HG03565 (cell line): ENCODE measurements at regions not wholly inside any gene's neighbourhood (a gene's known extent, or its start where the extent isn't known, plus 50 kb on each side); places are given as distances from the start of the nearest gene placed in this dataset.

ENCODE experiments used
- ATAC-seq: cut with Tn5 transposase; IDR thresholded peaks from one replicate; pipeline ENCODE4 v1.9.1; 2021; ENCODE audit warnings: mild to moderate bottlenecking, moderate library complexity; ENCODE audit not compliant: unreplicated experiment

- no peak for ATAC-seq
These were observed 321.6 kb upstream of the TENM4 start for GRCh38 chr11:79762279-79762921.

- no peak for ATAC-seq
These were observed 317.5 kb upstream of the TENM4 start for GRCh38 chr11:79758325-79758724.

- no peak for ATAC-seq
These were observed 306.6 kb upstream of the TENM4 start for GRCh38 chr11:79747406-79747805.

GRCh38 chr11:79744941-79745340 lies 304.1 kb upstream of the TENM4 start:
- no peak for ATAC-seq

GRCh38 chr11:79742176-79742575 lies 301.3 kb upstream of the TENM4 start:
- no peak for ATAC-seq

GRCh38 chr11:79739591-79739990 lies 298.8 kb upstream of the TENM4 start:
- no peak for ATAC-seq

- no peak for ATAC-seq
These were observed 286.4 kb upstream of the TENM4 start for GRCh38 chr11:79727221-79727620.

- no peak for ATAC-seq
These were observed 279.3 kb upstream of the TENM4 start for GRCh38 chr11:79720115-79720514.

GRCh38 chr11:79708319-79708932 lies 267.6 kb upstream of the TENM4 start:
- ATAC-seq = peak; percentile 57

- ATAC-seq = no peak
These were observed 264.8 kb upstream of the TENM4 start for GRCh38 chr11:79705648-79706047.

GRCh38 chr11:79702303-79702702 lies 261.5 kb upstream of the TENM4 start:
- no peak for ATAC-seq

GRCh38 chr11:79699246-79699645 lies 258.4 kb upstream of the TENM4 start:
- no peak for ATAC-seq

GRCh38 chr11:79697905-79698304 lies 257.1 kb upstream of the TENM4 start:
- peak; percentile 69 for ATAC-seq

GRCh38 chr11:79694368-79694767 lies 253.5 kb upstream of the TENM4 start:
- no peak for ATAC-seq

GRCh38 chr11:79691445-79691844 lies 250.6 kb upstream of the TENM4 start:
- no peak for ATAC-seq

GRCh38 chr11:79686703-79687419 lies 246.0 kb upstream of the TENM4 start:
- ATAC-seq = no peak

- ATAC-seq = no peak
These were observed 243.1 kb upstream of the TENM4 start for GRCh38 chr11:79683930-79684329.

- ATAC-seq = no peak
These were observed 238.1 kb upstream of the TENM4 start for GRCh38 chr11:79678780-79679452.

GRCh38 chr11:79676396-79676795 lies 235.6 kb upstream of the TENM4 start:
- ATAC-seq = no peak

GRCh38 chr11:79675081-79675480 lies 234.3 kb upstream of the TENM4 start:
- ATAC-seq = no peak

- no peak for ATAC-seq
These were observed 232.0 kb upstream of the TENM4 start for GRCh38 chr11:79672786-79673185.

- ATAC-seq = no peak
These were observed 230.6 kb upstream of the TENM4 start for GRCh38 chr11:79671401-79671800.
